HepG2 (cell line): ENCODE measurements at regions not wholly inside any gene's neighbourhood (a gene's known extent, or its start where the extent isn't known, plus 50 kb on each side); places are given as distances from the start of the nearest gene placed in this dataset.

ENCODE experiments used
- ATF1 ChIP-seq: IDR thresholded peaks from 2 replicates; pipeline ENCODE4 v1.6.1; 2016; ENCODE audit warnings: mild to moderate bottlenecking, control low read depth
- EED ChIP-seq: sonication (generic); formaldehyde crosslinking; IDR thresholded peaks from 2 replicates; pipeline ENCODE4 v1.5.0; 2020; ENCODE audit warnings: mild to moderate bottlenecking, missing genetic modification reagents
- GATA4 ChIP-seq: sonication (generic); IDR thresholded peaks from 2 replicates; pipeline ENCODE4 v1.6.1; 2016; ENCODE audit warnings: antibody characterized with exemption, low read depth, borderline replicate concordance
- GATAD1 ChIP-seq: IDR thresholded peaks from 2 replicates; pipeline ENCODE4 v1.6.1; 2016; ENCODE audit warnings: missing genetic modification reagents, missing compliant biosample characterization
- HDAC2 ChIP-seq: sonication (generic); formaldehyde crosslinking; IDR thresholded peaks from 2 replicates; pipeline ENCODE4 v1.4.0; 2020; ENCODE audit warnings: missing genetic modification reagents
- HNRNPL ChIP-seq: fragments of 200-400 bp; formaldehyde crosslinking; IDR thresholded peaks from 2 replicates; pipeline ENCODE4 v1.6.1; 2017; ENCODE audit warnings: mild to moderate bottlenecking, low read depth, low read length
- KDM1A ChIP-seq: IDR thresholded peaks from 2 replicates; pipeline ENCODE4 v1.6.1; 2016; ENCODE audit warnings: missing compliant biosample characterization
- MAFF ChIP-seq: IDR thresholded peaks from 2 replicates; pipeline ENCODE4 v1.6.1; 2011; ENCODE audit warnings: low read depth, low read length, improper control_type of control experiment
- PRPF4 ChIP-seq: fragments of 200-400 bp; formaldehyde crosslinking; IDR thresholded peaks from 2 replicates; pipeline ENCODE4 v1.6.1; 2016; ENCODE audit warnings: low read length, low read depth; ENCODE audit not compliant: poor library complexity, severe bottlenecking
- RARG ChIP-seq: sonication (generic); formaldehyde crosslinking; IDR thresholded peaks from 2 replicates; pipeline ENCODE4 v1.4.0; 2020; ENCODE audit warnings: low read depth, mild to moderate bottlenecking, missing genetic modification reagents
- SRY ChIP-seq: sonication (generic); formaldehyde crosslinking; IDR thresholded peaks from 2 replicates; pipeline ENCODE4 v1.8.0; 2022; ENCODE audit warnings: mild to moderate bottlenecking, missing genetic modification reagents
- TBX2 ChIP-seq: sonication (generic); formaldehyde crosslinking; IDR thresholded peaks from 2 replicates; pipeline ENCODE4 v1.5.0; 2020; ENCODE audit warnings: missing genetic modification reagents, mild to moderate bottlenecking, borderline replicate concordance
- ZBTB42 ChIP-seq: sonication (generic); formaldehyde crosslinking; IDR thresholded peaks from 2 replicates; pipeline ENCODE4 v1.5.0; 2020; ENCODE audit warnings: mild to moderate bottlenecking, missing genetic modification reagents
- ZNF24 ChIP-seq: fragments of 450-650 bp; IDR thresholded peaks from 2 replicates; pipeline ENCODE4 v1.6.1; 2017; ENCODE audit warnings: antibody characterized with exemption, mild to moderate bottlenecking
- ZNF34 ChIP-seq: sonication (generic); formaldehyde crosslinking; IDR thresholded peaks from 2 replicates; pipeline ENCODE4 v1.4.0; 2020; ENCODE audit warnings: mild to moderate bottlenecking, missing genetic modification reagents, borderline replicate concordance
- ZNF564 ChIP-seq: sonication (generic); formaldehyde crosslinking; IDR thresholded peaks from 2 replicates; pipeline ENCODE4 v1.8.1; 2023; ENCODE audit warnings: mild to moderate bottlenecking, missing genetic modification reagents
- ZNF567 ChIP-seq: sonication (generic); formaldehyde crosslinking; IDR thresholded peaks from 2 replicates; pipeline ENCODE4 v1.8.1; 2023; ENCODE audit warnings: mild to moderate bottlenecking, missing genetic modification reagents, borderline replicate concordance
- ZNF737 ChIP-seq: sonication (generic); formaldehyde crosslinking; IDR thresholded peaks from 2 replicates; pipeline ENCODE4 v1.5.0; 2020; ENCODE audit warnings: missing genetic modification reagents, mild to moderate bottlenecking, borderline replicate concordance
- TF ChIP-seq, protein P1 (sequence below): IDR thresholded peaks from 2 replicates; pipeline ENCODE4 v1.6.1; 2016; ENCODE audit warnings: low read depth
- TF ChIP-seq, protein P2 (sequence below): sonication (generic); formaldehyde crosslinking; IDR thresholded peaks from 2 replicates; pipeline ENCODE4 v1.4.0; 2020; ENCODE audit warnings: missing genetic modification reagents, low read depth, mild to moderate bottlenecking, borderline replicate concordance
- TF ChIP-seq, protein P3 (sequence below): sonication (generic); formaldehyde crosslinking; conservative IDR thresholded peaks from 2 replicates; pipeline ENCODE4 v1.8.0; 2022; ENCODE audit warnings: low read depth, missing genetic modification reagents
- TF ChIP-seq, protein P4 (sequence below): sonication (generic); formaldehyde crosslinking; IDR thresholded peaks from 2 replicates; pipeline ENCODE4 v1.5.1; 2020; ENCODE audit warnings: missing genetic modification reagents, mild to moderate bottlenecking, borderline replicate concordance
- TF ChIP-seq, protein P5 (sequence below): IDR thresholded peaks from 2 replicates; pipeline ENCODE4 v1.6.1; 2018; ENCODE audit warnings: missing genetic modification reagents, mild to moderate bottlenecking, missing compliant biosample characterization

DNA sequence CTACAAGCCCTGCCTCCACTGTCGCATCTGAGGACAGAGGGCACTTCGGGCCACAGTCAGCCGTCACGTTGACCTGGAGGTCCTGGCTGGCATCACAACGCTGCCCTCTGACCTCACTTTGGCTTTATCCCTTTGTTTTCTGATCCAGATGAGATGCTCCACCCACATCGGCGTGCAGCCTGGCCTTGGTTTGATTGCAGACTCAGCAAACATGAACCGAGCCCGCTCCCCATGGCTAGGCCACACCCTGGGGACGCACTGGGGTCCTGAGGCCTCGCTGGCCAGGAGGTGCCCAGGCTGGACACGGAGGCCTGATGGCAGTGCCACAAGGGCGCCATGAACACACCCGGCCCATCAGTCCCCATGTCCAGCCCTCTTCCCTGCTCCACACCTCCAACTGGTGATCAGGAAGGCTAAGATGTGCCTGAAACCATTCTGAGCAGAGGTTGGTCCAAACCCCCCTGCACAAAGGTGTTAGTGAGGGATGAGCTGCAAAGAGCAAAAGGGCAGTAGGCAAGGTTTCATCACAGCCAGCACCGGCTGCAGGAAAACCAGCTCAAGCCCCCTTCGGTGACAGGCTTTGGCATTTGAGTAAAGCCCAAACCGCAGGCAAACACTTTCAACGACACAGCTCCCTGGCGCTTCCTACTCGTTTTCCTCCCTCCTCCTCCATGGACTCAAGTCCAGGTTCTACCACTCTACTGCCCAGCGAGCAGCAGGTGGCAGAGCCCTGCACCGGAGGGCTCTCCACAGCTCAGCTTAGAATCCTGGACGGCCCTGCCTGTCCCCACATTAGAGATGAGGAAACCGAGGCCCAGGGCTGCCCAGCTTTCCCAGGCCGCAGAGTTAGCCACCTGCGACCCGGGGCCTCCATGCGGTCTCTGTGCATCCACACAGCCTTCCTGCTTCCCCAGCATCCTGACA lies 165.8 kb downstream of the NUP210 start (continued):
- peak; percentile 58; the same call in 1 of the 2 replicates for TF ChIP-seq KDM1A
- TF ChIP-seq PRPF4, result no peak
- TF ChIP-seq, protein P1, sequence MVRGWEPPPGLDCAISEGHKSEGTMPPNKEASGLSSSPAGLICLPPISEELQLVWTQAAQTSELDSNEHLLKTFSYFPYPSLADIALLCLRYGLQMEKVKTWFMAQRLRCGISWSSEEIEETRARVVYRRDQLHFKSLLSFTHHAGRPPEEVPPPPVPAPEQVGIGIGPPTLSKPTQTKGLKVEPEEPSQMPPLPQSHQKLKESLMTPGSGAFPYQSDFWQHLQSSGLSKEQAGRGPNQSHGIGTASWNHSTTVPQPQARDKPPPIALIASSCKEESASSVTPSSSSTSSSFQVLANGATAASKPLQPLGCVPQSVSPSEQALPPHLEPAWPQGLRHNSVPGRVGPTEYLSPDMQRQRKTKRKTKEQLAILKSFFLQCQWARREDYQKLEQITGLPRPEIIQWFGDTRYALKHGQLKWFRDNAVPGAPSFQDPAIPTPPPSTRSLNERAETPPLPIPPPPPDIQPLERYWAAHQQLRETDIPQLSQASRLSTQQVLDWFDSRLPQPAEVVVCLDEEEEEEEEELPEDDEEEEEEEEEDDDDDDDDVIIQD (CRISPR knock-in tag), result no peak
- TF ChIP-seq, protein P2, sequence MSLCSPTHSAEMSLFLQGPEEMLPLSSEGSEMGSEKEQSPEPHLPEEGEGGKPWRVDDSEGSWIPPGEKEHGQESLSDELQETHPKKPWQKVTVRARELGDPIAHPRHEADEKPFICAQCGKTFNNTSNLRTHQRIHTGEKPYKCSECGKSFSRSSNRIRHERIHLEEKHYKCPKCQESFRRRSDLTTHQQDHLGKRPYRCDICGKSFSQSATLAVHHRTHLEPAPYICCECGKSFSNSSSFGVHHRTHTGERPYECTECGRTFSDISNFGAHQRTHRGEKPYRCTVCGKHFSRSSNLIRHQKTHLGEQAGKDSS (CRISPR knock-in tag), result no peak; the same call in 1 of the 2 replicates
- TF ChIP-seq SRY, result no peak
- no peak for TF ChIP-seq ZNF737
- TF ChIP-seq, protein P3, sequence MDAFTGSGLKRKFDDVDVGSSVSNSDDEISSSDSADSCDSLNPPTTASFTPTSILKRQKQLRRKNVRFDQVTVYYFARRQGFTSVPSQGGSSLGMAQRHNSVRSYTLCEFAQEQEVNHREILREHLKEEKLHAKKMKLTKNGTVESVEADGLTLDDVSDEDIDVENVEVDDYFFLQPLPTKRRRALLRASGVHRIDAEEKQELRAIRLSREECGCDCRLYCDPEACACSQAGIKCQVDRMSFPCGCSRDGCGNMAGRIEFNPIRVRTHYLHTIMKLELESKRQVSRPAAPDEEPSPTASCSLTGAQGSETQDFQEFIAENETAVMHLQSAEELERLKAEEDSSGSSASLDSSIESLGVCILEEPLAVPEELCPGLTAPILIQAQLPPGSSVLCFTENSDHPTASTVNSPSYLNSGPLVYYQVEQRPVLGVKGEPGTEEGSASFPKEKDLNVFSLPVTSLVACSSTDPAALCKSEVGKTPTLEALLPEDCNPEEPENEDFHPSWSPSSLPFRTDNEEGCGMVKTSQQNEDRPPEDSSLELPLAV (CRISPR knock-in tag), result no peak
- TF ChIP-seq ZBTB42 (CRISPR knock-in tag), result peak; percentile 45; the same call in 1 of the 2 replicates
- TF ChIP-seq ZNF24, result no peak
- no peak for TF ChIP-seq ATF1
- peak; percentile 68 for TF ChIP-seq TBX2 (CRISPR knock-in tag)
- peak; percentile 15; the same call in 1 of the 2 replicates for TF ChIP-seq ZNF564
- no peak for TF ChIP-seq RARG (CRISPR knock-in tag)
- TF ChIP-seq EED (CRISPR knock-in tag), result no peak
- TF ChIP-seq HDAC2 (CRISPR knock-in tag), result peak; percentile 73
- TF ChIP-seq GATAD1 (CRISPR knock-in tag), result no peak
- peak; percentile 93 for TF ChIP-seq HNRNPL
- peak; percentile 81 for TF ChIP-seq MAFF
- no peak for TF ChIP-seq ZNF34 (CRISPR knock-in tag)
- TF ChIP-seq GATA4, result no peak
- TF ChIP-seq, protein P4, sequence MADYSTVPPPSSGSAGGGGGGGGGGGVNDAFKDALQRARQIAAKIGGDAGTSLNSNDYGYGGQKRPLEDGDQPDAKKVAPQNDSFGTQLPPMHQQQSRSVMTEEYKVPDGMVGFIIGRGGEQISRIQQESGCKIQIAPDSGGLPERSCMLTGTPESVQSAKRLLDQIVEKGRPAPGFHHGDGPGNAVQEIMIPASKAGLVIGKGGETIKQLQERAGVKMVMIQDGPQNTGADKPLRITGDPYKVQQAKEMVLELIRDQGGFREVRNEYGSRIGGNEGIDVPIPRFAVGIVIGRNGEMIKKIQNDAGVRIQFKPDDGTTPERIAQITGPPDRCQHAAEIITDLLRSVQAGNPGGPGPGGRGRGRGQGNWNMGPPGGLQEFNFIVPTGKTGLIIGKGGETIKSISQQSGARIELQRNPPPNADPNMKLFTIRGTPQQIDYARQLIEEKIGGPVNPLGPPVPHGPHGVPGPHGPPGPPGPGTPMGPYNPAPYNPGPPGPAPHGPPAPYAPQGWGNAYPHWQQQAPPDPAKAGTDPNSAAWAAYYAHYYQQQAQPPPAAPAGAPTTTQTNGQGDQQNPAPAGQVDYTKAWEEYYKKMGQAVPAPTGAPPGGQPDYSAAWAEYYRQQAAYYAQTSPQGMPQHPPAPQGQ (CRISPR knock-in tag), result no peak
- no peak for TF ChIP-seq ZNF567 (CRISPR knock-in tag)
- TF ChIP-seq, protein P5, sequence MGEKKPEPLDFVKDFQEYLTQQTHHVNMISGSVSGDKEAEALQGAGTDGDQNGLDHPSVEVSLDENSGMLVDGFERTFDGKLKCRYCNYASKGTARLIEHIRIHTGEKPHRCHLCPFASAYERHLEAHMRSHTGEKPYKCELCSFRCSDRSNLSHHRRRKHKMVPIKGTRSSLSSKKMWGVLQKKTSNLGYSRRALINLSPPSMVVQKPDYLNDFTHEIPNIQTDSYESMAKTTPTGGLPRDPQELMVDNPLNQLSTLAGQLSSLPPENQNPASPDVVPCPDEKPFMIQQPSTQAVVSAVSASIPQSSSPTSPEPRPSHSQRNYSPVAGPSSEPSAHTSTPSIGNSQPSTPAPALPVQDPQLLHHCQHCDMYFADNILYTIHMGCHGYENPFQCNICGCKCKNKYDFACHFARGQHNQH, result peak; percentile 49; the same call in 1 of the 2 replicates
